Epithelial cell of esophagus (primary cell): ENCODE measurements at regions not wholly inside any gene's neighbourhood (a gene's known extent, or its start where the extent isn't known, plus 50 kb on each side); places are given as distances from the start of the nearest gene placed in this dataset.

Experiments used
- DNase-seq: peaks from one replicate; pipeline ENCODE4 v3.0.0; 2010; ENCODE audit warnings: low read depth
- H3K4me3 ChIP-seq: 2 replicates; pipeline ENCODE4 v1.5.1; 2011; ENCODE audit warnings: mild to moderate bottlenecking, low read length, control low read depth
- TF ChIP-seq, protein P1 (sequence below): IDR thresholded peaks from 2 replicates; pipeline ENCODE4 v1.5.1; 2011; ENCODE audit warnings: low read depth, mild to moderate bottlenecking, low read length, control low read depth, inconsistent platforms; ENCODE audit not compliant: insufficient read depth; ENCODE audit errors: missing control alignments

DNA sequence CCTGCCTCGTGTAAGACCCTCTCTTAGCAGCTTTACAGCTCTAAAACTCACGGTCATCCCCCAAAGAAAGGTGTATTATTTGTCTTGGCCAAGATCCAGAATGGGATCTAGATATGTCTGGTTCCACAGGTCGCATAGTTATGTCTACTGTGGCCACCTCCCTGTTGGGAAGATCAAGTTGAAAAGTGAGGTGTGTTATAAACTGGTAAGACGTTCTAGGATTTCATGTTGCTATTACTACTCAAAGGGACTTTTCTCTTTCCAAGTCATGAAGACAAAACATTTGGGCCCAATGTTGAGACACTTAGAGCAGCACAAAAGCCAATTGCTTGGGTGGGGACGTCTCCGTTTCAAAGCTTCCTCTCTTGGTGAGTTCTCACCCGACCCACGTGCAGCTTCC is 766.0 kb downstream of the RNF144A start:
- H3K4me3 ChIP-seq, result no peak overlapping the region
- no peak for DNase-seq
- TF ChIP-seq, protein P1, sequence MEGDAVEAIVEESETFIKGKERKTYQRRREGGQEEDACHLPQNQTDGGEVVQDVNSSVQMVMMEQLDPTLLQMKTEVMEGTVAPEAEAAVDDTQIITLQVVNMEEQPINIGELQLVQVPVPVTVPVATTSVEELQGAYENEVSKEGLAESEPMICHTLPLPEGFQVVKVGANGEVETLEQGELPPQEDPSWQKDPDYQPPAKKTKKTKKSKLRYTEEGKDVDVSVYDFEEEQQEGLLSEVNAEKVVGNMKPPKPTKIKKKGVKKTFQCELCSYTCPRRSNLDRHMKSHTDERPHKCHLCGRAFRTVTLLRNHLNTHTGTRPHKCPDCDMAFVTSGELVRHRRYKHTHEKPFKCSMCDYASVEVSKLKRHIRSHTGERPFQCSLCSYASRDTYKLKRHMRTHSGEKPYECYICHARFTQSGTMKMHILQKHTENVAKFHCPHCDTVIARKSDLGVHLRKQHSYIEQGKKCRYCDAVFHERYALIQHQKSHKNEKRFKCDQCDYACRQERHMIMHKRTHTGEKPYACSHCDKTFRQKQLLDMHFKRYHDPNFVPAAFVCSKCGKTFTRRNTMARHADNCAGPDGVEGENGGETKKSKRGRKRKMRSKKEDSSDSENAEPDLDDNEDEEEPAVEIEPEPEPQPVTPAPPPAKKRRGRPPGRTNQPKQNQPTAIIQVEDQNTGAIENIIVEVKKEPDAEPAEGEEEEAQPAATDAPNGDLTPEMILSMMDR, result no peak

DNA sequence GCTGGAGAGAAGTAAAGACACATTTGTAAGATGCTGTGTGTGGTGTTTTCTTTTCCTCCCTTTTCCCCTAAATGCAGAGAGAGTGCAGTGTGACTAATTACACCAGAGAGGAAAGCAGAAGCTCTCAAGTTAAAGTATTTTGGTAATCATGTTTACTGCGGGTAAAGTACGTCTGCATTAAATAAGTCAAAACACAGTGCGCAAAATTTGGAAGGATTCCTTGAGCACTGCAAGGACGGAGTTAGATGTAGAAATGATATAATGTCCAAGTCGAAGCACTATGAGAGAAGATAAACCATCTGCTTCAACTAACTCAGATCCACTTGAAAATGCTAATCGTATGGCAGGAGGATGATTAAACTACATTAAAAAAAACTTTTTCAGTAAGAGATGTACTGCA is 766.5 kb downstream of the RNF144A start:
- TF ChIP-seq, protein P1, result no peak
- H3K4me3 ChIP-seq, result no peak overlapping the region
- DNase-seq, result no peak

DNA sequence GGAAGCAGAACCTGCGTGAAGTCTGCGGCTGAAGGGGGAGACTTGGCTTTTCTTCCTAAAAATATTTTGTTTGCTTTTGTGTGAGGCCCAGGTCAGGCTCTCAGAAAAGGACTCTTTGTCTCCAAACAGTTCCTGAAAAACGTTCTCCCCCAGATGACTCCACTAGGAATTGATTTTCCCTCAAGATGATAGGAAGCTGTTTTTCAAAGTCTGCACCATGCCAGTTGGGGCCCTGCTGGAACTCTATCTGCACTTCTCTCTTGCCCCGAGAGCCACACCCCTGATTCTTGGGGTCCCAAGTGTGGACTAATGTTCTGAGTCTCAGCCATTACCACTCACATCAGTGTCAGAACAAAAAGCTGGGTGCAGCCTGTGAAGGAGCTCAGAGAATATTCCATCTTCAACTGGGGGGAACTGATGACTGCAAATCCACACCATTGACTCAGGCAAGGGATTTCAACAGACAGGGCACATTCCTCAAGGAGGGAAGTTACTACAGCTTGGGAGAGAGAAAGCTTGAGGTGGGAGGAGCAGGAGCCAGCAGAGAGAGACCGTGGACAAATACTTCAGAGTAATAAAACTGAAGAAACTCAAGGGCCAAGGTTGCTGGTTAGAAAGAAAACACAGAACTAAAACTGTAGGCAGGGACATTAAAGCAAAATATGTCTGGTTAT is 768.3 kb downstream of the RNF144A start:
- TF ChIP-seq, protein P1, result no peak
- H3K4me3 ChIP-seq, result no peak overlapping the region
- DNase-seq, result peak; percentile 37

DNA sequence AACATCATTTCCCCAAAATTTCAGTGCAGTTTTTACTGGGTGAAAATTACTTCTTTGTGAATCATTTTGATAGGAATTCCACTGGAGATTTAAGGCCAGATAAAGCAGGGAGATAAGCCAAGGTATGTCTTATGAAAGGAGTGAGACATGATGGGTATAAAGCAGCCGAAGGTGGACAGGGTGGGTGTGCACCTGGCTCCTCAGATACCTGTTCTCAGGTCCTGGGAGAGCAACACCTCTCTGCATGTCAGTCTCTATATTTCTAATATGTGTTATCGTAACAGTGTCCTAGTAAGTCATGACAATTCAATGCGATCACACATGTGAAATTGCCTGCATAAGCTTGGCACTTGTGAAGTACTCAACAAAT is 768.8 kb downstream of the RNF144A start:
- DNase-seq, result no peak
- H3K4me3 ChIP-seq, result no peak overlapping the region
- TF ChIP-seq, protein P1, result no peak

DNA sequence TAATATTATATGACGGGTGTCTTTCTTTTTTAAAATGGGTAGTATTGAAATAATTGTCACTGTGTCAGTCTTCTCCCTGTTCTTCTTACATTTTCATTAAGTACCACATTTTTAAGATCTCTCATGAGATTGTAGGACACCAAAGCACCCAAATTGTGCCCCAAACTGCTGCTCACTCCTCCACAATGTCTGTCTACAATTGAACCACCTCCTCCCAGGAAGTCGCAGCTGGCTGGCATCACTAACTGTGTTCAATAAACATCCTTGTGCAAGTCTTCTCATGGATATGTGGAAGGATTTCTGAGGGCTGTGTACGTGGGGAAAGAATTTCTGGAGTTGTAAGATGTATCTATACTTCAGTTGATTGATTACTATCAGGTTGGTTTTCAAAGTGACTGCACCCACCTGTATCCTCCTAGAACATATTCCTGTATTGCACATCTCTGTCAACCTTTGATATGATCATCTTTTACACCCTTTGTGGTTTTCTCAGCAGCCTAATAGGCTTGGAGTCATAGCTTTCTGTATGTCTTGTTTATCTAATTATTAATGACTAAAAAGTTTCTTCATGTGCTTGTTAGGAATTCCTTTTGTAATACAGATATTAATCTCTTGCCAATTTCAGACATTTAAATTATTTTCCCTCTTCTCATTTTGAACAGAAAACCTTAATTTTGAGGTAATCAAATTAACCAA is 774.9 kb downstream of the RNF144A start:
- TF ChIP-seq, protein P1, result no peak
- DNase-seq, result peak; percentile 70

DNA sequence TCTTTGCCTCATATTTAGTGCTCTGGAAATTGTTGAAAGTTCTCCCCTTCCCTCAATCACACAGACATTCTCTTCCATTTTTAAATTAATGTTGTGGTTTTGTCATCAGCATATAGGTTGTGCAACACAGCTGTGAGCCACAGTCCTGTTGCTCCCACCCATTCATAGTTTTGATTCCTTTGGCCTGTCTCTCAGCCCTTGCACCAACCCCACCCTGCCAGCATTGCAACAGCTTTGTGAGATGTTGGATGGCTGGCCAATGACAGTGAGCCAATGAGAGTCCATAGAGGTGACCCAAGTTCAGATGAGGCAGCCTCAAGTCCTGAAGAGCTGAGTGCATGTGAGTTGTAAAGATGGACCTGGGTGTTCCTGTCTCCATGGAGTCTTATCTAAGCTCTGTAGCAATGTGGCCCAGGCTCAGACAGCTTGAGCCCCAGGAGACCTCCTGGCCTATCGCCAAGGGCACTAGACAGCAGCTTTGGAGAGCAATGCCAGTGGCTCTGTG is 775.5 kb downstream of the RNF144A start:
- DNase-seq, result peak; percentile 94
- TF ChIP-seq, protein P1, result no peak
- no peak overlapping the region for H3K4me3 ChIP-seq

More for the DNA sequence above, 774.9 kb downstream of the RNF144A start:
- no peak overlapping the region for H3K4me3 ChIP-seq
